ENCODE measurements at regions not wholly inside any gene's neighbourhood (a gene's known extent, or its start where the extent isn't known, plus 50 kb on each side); places are given as distances from the start of the nearest gene placed in this dataset.
"Not testable (repeated sequence)": the region's sequence is repeated elsewhere in the genome, so short reads cannot be mapped to it uniquely, and the experiment has no call there.

DNA sequence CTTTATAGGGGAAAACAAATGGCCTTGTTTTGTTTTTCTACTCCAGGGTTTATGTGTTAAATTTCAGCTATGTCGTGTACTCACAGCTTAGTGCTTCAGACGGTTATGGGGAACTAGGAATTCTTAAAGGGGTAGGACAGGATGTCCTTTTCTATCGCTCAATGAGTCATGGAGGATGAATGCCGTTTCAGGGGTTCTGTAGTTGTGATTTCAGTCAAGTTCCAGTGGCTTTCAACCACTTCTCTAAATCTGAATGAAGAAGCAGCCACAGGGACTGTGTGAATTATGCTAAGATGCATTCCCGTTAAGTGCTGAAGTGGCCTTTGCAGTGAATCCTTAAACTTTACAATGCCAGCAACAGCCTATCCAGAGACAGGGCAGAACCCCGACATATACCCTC lies 1231.7 kb upstream of the ZEB2 start:
- no peak overlapping the region for H3K4me3 ChIP-seq (ENCODE audit: control insufficient read depth, low read depth, low read length)
- TF ChIP-seq, protein P1, sequence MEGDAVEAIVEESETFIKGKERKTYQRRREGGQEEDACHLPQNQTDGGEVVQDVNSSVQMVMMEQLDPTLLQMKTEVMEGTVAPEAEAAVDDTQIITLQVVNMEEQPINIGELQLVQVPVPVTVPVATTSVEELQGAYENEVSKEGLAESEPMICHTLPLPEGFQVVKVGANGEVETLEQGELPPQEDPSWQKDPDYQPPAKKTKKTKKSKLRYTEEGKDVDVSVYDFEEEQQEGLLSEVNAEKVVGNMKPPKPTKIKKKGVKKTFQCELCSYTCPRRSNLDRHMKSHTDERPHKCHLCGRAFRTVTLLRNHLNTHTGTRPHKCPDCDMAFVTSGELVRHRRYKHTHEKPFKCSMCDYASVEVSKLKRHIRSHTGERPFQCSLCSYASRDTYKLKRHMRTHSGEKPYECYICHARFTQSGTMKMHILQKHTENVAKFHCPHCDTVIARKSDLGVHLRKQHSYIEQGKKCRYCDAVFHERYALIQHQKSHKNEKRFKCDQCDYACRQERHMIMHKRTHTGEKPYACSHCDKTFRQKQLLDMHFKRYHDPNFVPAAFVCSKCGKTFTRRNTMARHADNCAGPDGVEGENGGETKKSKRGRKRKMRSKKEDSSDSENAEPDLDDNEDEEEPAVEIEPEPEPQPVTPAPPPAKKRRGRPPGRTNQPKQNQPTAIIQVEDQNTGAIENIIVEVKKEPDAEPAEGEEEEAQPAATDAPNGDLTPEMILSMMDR (IDR thresholded peaks at IDR 0.05; ENCODE audit: control insufficient read depth, insufficient read depth, low read depth, low read length, missing control alignments): no peak
- no peak for DNase-seq (ENCODE audit: low read depth)

DNA sequence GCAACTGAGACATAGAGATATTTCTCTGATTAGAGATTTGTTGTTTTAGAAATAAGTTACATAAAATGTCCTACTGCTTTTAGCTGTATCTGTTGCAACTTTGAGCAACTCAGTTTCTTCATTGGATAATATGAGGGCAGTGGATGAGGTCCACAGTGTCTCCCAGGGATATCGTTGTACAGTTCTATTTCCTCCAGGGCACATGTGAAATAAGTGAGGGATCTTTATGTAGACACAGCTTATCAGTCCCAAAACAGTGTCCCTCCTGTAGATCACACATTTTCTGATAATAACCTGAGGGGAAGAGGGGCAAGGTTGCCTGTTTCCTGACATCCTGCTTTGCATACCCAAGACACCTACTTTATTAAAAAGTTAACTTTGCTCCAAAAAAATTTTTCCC lies 1231.2 kb upstream of the ZEB2 start:
- no peak overlapping the region for H3K4me3 ChIP-seq (ENCODE audit: control insufficient read depth, low read depth, low read length)
- TF ChIP-seq, protein P1 (IDR thresholded peaks at IDR 0.05; ENCODE audit: control insufficient read depth, insufficient read depth, low read depth, low read length, missing control alignments): no peak
- no peak for DNase-seq (ENCODE audit: low read depth)

- TF ChIP-seq, protein P1 (IDR thresholded peaks at IDR 0.05; ENCODE audit: control insufficient read depth, insufficient read depth, low read depth, low read length, missing control alignments): no peak
- no peak for DNase-seq (ENCODE audit: low read depth)
- H3K4me3 ChIP-seq (ENCODE audit: control insufficient read depth, low read depth, low read length): no peak overlapping the region
These were observed 1230.7 kb upstream of the ZEB2 start for GRCh38 chr2:145750612-145751011.

GRCh38 chr2:145750144-145750543 lies 1230.2 kb upstream of the ZEB2 start:
- TF ChIP-seq, protein P1 (IDR thresholded peaks at IDR 0.05; ENCODE audit: control insufficient read depth, insufficient read depth, low read depth, low read length, missing control alignments): no peak
- no peak for DNase-seq (ENCODE audit: low read depth)
- H3K4me3 ChIP-seq (ENCODE audit: control insufficient read depth, low read depth, low read length): no peak overlapping the region

- no peak overlapping the region for H3K4me3 ChIP-seq (ENCODE audit: control insufficient read depth, low read depth, low read length)
- DNase-seq (ENCODE audit: low read depth): no peak
- TF ChIP-seq, protein P1 (IDR thresholded peaks at IDR 0.05; ENCODE audit: control insufficient read depth, insufficient read depth, low read depth, low read length, missing control alignments): no peak
These were observed 1229.6 kb upstream of the ZEB2 start for GRCh38 chr2:145749556-145749955.

DNA sequence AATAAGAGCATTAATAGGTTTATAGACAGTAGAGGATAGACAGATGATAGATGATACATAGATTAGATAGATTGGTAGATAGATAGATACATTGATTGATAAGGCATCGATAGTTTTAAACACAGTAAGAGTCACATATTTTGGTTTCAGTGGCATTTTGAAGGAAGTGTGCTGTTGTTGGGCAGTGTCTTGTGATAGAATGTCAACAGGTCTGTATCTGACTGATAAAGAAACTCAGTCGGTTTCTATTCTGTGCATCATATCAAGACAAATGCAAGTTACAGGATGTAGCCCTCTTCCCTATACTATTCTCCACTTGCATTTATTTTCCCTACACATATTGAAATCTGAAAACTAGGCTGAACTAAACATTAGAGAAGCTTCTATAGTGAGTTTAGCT lies 1229.0 kb upstream of the ZEB2 start:
- H3K4me3 ChIP-seq (ENCODE audit: control insufficient read depth, low read depth, low read length): no peak overlapping the region
- DNase-seq (ENCODE audit: low read depth): no peak
- TF ChIP-seq, protein P1 (IDR thresholded peaks at IDR 0.05; ENCODE audit: control insufficient read depth, insufficient read depth, low read depth, low read length, missing control alignments): no peak

DNA sequence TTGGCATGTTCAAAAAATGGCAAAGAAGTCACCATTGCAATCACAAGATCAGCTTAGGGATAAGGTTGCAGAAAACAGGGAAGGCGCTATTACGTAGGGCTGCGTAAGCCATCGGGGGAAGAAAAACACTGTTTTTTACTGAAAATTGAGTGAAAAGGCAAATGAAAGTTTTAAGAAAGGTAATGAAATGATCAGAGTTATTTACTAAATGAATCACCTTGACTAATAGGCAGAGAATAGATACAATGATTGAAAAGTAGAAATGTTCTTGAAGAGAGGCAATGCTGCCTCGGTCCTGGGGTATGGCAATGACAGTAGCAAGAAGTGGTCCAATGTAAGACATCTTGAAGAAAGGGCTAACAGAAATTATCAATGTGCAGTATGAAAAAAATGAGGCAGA lies 1227.8 kb upstream of the ZEB2 start:
- no peak for DNase-seq (ENCODE audit: low read depth)
- TF ChIP-seq, protein P1 (IDR thresholded peaks at IDR 0.05; ENCODE audit: control insufficient read depth, insufficient read depth, low read depth, low read length, missing control alignments): no peak
- H3K4me3 ChIP-seq (ENCODE audit: control insufficient read depth, low read depth, low read length): no peak overlapping the region

- not testable (repeated sequence) for DNase-seq (ENCODE audit: low read depth); H3K4me3 ChIP-seq (ENCODE audit: control insufficient read depth, low read depth, low read length)
These were observed 1225.4 kb upstream of the ZEB2 start for GRCh38 chr2:145745387-145745721.
